CD8-positive, alpha-beta memory T cell (primary cell): ENCODE measurements at regions not wholly inside any gene's neighbourhood (a gene's known extent, or its start where the extent isn't known, plus 50 kb on each side); places are given as distances from the start of the nearest gene placed in this dataset.
"Not testable (repeated sequence)": the region's sequence is repeated elsewhere in the genome, so short reads cannot be mapped to it uniquely, and the experiment has no call there.

ENCODE experiments used
- CTCF ChIA-PET: fragments of 350-600 bp; sonication (Branson Sonifier 250); formaldehyde crosslinking; loops from one replicate; lab custom pipeline; 2021; ENCODE audit warnings: antibody characterized with exemption; lab: Charles Lee
- POLR2A ChIA-PET: fragments of 350-600 bp; sonication (Branson Sonifier 250); formaldehyde crosslinking; loops from one replicate; lab custom pipeline; 2021; ENCODE audit warnings: antibody characterized with exemption; lab: Charles Lee
- DNase-seq, 5 donors: peaks; one replicate each; pipeline versions ENCODE4 v3.0.0 to v3.0.0-alpha.2; 2020 to 2022; ENCODE audit warnings: mixed read lengths in 1 of 5
- H3K27ac ChIP-seq: one replicate; pipeline ENCODE4 v1.7.0; 2013; ENCODE audit warnings: low read depth, mild to moderate bottlenecking, low read length, moderate library complexity
- H3K27me3 ChIP-seq: 2 replicates; pipeline ENCODE4 v1.7.0; 2013; ENCODE audit warnings: low read length, mild to moderate bottlenecking; ENCODE audit not compliant: insufficient read depth, poor library complexity, severe bottlenecking
- H3K36me3 ChIP-seq: 2 replicates; pipeline ENCODE4 v1.7.0; 2013; ENCODE audit warnings: mild to moderate bottlenecking, low read length, moderate library complexity; ENCODE audit not compliant: insufficient read depth
- H3K4me1 ChIP-seq: 2 replicates; pipeline ENCODE4 v1.7.0; 2013; ENCODE audit warnings: mild to moderate bottlenecking, low read length, moderate library complexity; ENCODE audit not compliant: insufficient read depth
- H3K4me3 ChIP-seq: 2 replicates; pipeline ENCODE4 v1.7.0; 2013; ENCODE audit warnings: mild to moderate bottlenecking, low read length
- H3K9me3 ChIP-seq: 2 replicates; pipeline ENCODE4 v1.7.0; 2013; ENCODE audit warnings: mild to moderate bottlenecking, low read length
- H3K27ac Mint-ChIP-seq, 8 donors: one replicate each; pipeline ENCODE4 v1.8.0; 2020 to 2021; ENCODE audit warnings: mixed read lengths in 8 of 8, mild to moderate bottlenecking in 6 of 8, inconsistent platforms in 3 of 8, moderate library complexity in 3 of 8
- H3K27me3 Mint-ChIP-seq, 2 donors: one replicate each; pipeline ENCODE4 v1.8.0; 2020 to 2021; ENCODE audit warnings: mixed read lengths in 2 of 2, mild to moderate bottlenecking in 1 of 2, moderate library complexity in 1 of 2
- H3K36me3 Mint-ChIP-seq, 3 donors: one replicate each; pipeline ENCODE4 v1.8.0; 2020 to 2021; ENCODE audit warnings: mixed read lengths in 3 of 3, inconsistent platforms in 1 of 3, mild to moderate bottlenecking in 1 of 3
- H3K4me1 Mint-ChIP-seq, 3 donors: one replicate each; pipeline ENCODE4 v1.8.0; 2020 to 2021; ENCODE audit warnings: mixed read lengths in 3 of 3, inconsistent platforms in 1 of 3, mild to moderate bottlenecking in 1 of 3
- H3K4me3 Mint-ChIP-seq, 7 donors: one replicate each; pipeline ENCODE4 v1.8.0; 2020 to 2021; ENCODE audit warnings: mixed read lengths in 7 of 7, mild to moderate bottlenecking in 6 of 7, moderate library complexity in 4 of 7, inconsistent platforms in 2 of 7
- H3K9me3 Mint-ChIP-seq, 5 donors: one replicate each; pipeline ENCODE4 v1.8.0; 2020 to 2022; ENCODE audit warnings: mixed read lengths in 5 of 5, mild to moderate bottlenecking in 3 of 5, moderate library complexity in 2 of 5, inconsistent platforms in 1 of 5

- peaks cover 0 to 7% (median 3%) of the 10 kb centered on the region in 5 donors for H3K9me3 Mint-ChIP-seq
These were observed 63.5 kb downstream of the SPATA31D1 start for GRCh38 chr9:82052081-82052480.

DNA sequence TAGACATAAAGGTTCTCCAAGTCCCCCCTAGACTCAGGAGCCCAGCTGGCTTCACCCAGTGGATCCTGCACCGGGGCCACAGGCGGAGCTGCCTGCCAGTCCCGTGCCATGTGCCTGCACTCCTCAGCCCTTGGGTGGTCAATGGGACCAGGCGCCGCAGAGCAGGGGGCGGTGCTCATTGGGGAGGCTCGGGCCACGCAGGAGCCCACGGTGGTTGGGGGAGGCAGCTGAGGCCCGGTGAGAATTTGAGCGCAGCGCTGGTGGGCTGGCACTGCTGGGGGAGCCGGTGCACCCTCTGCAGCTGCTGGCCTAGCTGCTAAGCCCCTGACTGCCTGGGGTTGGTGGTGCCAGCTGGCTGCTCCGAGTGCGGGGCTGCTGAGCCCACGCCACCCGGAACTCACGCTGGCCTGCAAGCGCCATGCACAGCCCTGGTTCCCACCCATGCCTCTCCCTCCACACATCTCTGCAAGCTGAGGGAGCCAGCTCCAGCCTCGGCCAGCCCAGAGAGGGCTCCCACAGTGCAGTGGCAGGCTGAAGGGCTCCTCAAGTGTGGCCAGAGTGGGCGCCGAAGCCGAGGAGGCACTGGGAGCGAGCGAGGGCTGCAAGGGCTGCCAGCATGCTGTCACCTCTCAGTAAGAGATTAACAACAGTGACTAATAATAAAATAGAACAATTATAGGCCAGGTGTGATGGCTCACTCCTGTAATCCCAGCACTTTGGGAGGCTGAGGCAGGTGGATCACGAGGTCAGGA lies 65.9 kb downstream of the SPATA31D1 start:
- DNase-seq: no peak
- H3K4me1 Mint-ChIP-seq: peaks cover 0 to 1% (median 0%) of the 10 kb centered on the region in 3 donors
- no peak overlapping the region for H3K4me3 Mint-ChIP-seq
- Histone ChIP-seq H3K4me1 (no peaks in the 10 kb centered on the region), H3K27ac (no peak overlapping the region), H3K9me3 (no peaks in the 10 kb centered on the region), H3K27me3 (no peaks in the 10 kb centered on the region), H3K36me3 (no peaks in the 10 kb centered on the region), H3K4me3 (no peak overlapping the region)
- H3K36me3 Mint-ChIP-seq: no peaks in the 10 kb centered on the region
- H3K9me3 Mint-ChIP-seq: peaks cover 0 to 7% (median 2%) of the 10 kb centered on the region in 5 donors
- CTCF ChIA-PET: no interaction called here
- POLR2A ChIA-PET: no interaction called here
- H3K27ac Mint-ChIP-seq: no peak overlapping the region
- peaks cover 0 to 1% of the 10 kb centered on the region in 2 donors for H3K27me3 Mint-ChIP-seq

More at GRCh38 chr9:82052081-82052480, 63.5 kb downstream of the SPATA31D1 start:
- Mint-ChIP-seq H3K4me1 (no peaks in the 10 kb centered on the region), H3K27me3 (peaks cover 0 to 1% of the 10 kb centered on the region in 2 donors), H3K36me3 (no peaks in the 10 kb centered on the region), H3K4me3 (no peak overlapping the region), H3K27ac (no peak overlapping the region)
- H3K9me3 ChIP-seq: no peaks in the 10 kb centered on the region
- H3K36me3 ChIP-seq: no peaks in the 10 kb centered on the region
- no peak overlapping the region for H3K4me3 ChIP-seq
- CTCF ChIA-PET: no interaction called here
- H3K27me3 ChIP-seq: no peaks in the 10 kb centered on the region
- H3K4me1 ChIP-seq: no peaks in the 10 kb centered on the region
- no peak overlapping the region for H3K27ac ChIP-seq
- DNase-seq: no peak
- POLR2A ChIA-PET: no interaction called here

GRCh38 chr9:82057805-82058204 lies 69.2 kb downstream of the SPATA31D1 start:
- Histone ChIP-seq H3K4me1 (no peaks in the 10 kb centered on the region), H3K36me3 (no peaks in the 10 kb centered on the region), H3K9me3 (no peaks in the 10 kb centered on the region), H3K27me3 (no peaks in the 10 kb centered on the region), H3K27ac (no peak overlapping the region), H3K4me3 (no peak overlapping the region)
- ChIA-PET CTCF (no interaction called here), POLR2A (no interaction called here)
- H3K4me3 Mint-ChIP-seq: no peak overlapping the region
- no peaks in the 10 kb centered on the region for H3K36me3 Mint-ChIP-seq
- H3K4me1 Mint-ChIP-seq: peaks cover 0 to 1% (median 0%) of the 10 kb centered on the region in 3 donors
- H3K27ac Mint-ChIP-seq: peak overlapping the region in 2 of 8 donors; percentile 42 to 43
- peaks cover 2 to 6% (median 4%) of the 10 kb centered on the region in 5 donors for H3K9me3 Mint-ChIP-seq
- H3K27me3 Mint-ChIP-seq: no peaks in the 10 kb centered on the region
- DNase-seq: no peak

DNA sequence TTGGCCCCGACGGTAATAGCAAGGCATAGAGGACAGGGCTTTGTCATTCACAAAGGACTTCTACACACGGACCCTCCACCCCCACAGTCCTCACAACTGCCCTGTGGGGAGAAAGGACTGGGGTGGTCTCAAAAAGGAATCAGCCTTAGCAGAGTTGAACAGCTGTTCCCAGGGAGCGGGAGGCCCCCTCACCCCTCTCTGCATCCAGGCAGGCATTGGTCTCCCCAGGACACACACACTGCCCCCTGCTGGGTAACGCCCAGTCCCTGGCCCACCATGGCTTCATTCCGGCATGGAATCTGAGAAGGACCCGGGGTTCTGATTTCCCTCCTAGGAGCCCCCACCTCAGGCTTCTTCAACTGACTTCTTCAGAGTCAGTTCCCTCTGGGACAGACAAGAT lies 73.2 kb downstream of the SPATA31D1 start:
- CTCF ChIA-PET, H3K27ac Mint-ChIP-seq: not testable (repeated sequence)

GRCh38 chr9:82062245-82062644 lies 73.7 kb downstream of the SPATA31D1 start:
- Histone ChIP-seq H3K36me3 (no peaks in the 10 kb centered on the region), H3K9me3 (no peaks in the 10 kb centered on the region), H3K4me3 (no peak overlapping the region), H3K4me1 (no peaks in the 10 kb centered on the region), H3K27me3 (no peaks in the 10 kb centered on the region), H3K27ac (no peak overlapping the region)
- H3K4me3 Mint-ChIP-seq: no peak overlapping the region
- DNase-seq: no peak
- ChIA-PET POLR2A (no interaction called here), CTCF (no interaction called here)
- H3K4me1 Mint-ChIP-seq: peaks cover 0 to 1% (median 0%) of the 10 kb centered on the region in 3 donors
- peaks cover 2 to 11% (median 5%) of the 10 kb centered on the region in 5 donors for H3K9me3 Mint-ChIP-seq
- no peaks in the 10 kb centered on the region for H3K27me3 Mint-ChIP-seq
- H3K36me3 Mint-ChIP-seq: no peaks in the 10 kb centered on the region
- H3K27ac Mint-ChIP-seq: peak overlapping the region in 1 of 8 donors; percentile 29

More for the DNA sequence above, 73.2 kb downstream of the SPATA31D1 start:
- H3K9me3 ChIP-seq, H3K4me3 ChIP-seq, H3K36me3 ChIP-seq, H3K4me1 Mint-ChIP-seq, H3K4me3 Mint-ChIP-seq, POLR2A ChIA-PET, H3K27ac ChIP-seq, H3K4me1 ChIP-seq, DNase-seq, H3K36me3 Mint-ChIP-seq, H3K27me3 ChIP-seq, H3K27me3 Mint-ChIP-seq: not testable (repeated sequence)
- peaks cover 2 to 11% (median 5%) of the 10 kb centered on the region in 5 donors for H3K9me3 Mint-ChIP-seq

GRCh38 chr9:82073551-82074543 lies 85.3 kb downstream of the SPATA31D1 start:
- no peaks in the 10 kb centered on the region for H3K36me3 Mint-ChIP-seq
- no peaks in the 10 kb centered on the region for H3K27me3 ChIP-seq
- no peak overlapping the region for H3K27ac ChIP-seq
- no peak overlapping the region for H3K4me3 ChIP-seq
- no peaks in the 10 kb centered on the region for H3K4me1 Mint-ChIP-seq
- no peaks in the 10 kb centered on the region for H3K27me3 Mint-ChIP-seq
- H3K36me3 ChIP-seq: no peaks in the 10 kb centered on the region
- ChIA-PET POLR2A (no interaction called here), CTCF (no interaction called here)
- no peaks in the 10 kb centered on the region for H3K9me3 ChIP-seq
- H3K4me3 Mint-ChIP-seq: no peak overlapping the region
- H3K4me1 ChIP-seq: no peaks in the 10 kb centered on the region
- H3K9me3 Mint-ChIP-seq: peaks cover 0 to 13% (median 3%) of the 10 kb centered on the region in 5 donors
- no peak for DNase-seq
- no peak overlapping the region for H3K27ac Mint-ChIP-seq

GRCh38 chr9:82080265-82080664 lies 91.7 kb downstream of the SPATA31D1 start:
- no peaks in the 10 kb centered on the region for H3K36me3 Mint-ChIP-seq
- ChIA-PET POLR2A (no interaction called here), CTCF (no interaction called here)
- Histone ChIP-seq H3K27ac (no peak overlapping the region), H3K9me3 (no peaks in the 10 kb centered on the region), H3K4me1 (no peaks in the 10 kb centered on the region), H3K4me3 (no peak overlapping the region), H3K27me3 (no peaks in the 10 kb centered on the region), H3K36me3 (no peaks in the 10 kb centered on the region)
- peak overlapping the region in 1 of 8 donors; percentile 34 for H3K27ac Mint-ChIP-seq
- no peak for DNase-seq
- H3K4me3 Mint-ChIP-seq: no peak overlapping the region
- peaks cover 0 to 8% (median 3%) of the 10 kb centered on the region in 5 donors for H3K9me3 Mint-ChIP-seq
- H3K4me1 Mint-ChIP-seq: no peaks in the 10 kb centered on the region
- H3K27me3 Mint-ChIP-seq: no peaks in the 10 kb centered on the region

DNA sequence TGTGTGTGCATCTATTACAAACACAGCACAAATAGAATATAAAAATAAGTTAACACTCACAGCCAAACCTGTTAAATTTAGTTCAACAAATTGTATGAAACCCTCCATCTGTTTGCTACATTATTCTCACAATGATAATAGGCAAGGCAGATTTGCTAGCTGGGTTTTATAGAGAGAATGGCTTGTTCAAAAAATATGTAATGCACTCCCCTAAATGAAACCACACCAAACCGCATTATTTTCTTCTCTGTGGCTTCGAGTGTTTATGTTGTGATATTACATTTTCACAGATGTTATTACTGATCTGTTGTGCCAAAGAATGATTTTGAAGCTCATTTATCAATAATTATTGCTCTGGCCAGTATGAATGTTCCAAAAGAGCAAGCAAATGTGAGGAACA lies 92.9 kb downstream of the SPATA31D1 start:
- POLR2A ChIA-PET: no interaction called here
- no peaks in the 10 kb centered on the region for H3K4me1 ChIP-seq
- H3K4me1 Mint-ChIP-seq: no peaks in the 10 kb centered on the region
- H3K27ac Mint-ChIP-seq: no peak overlapping the region
- no peaks in the 10 kb centered on the region for H3K36me3 ChIP-seq
- no peak overlapping the region for H3K4me3 ChIP-seq
- H3K4me3 Mint-ChIP-seq: no peak overlapping the region
- peaks cover 0 to 1% (median 0%) of the 10 kb centered on the region in 3 donors for H3K36me3 Mint-ChIP-seq
- H3K9me3 Mint-ChIP-seq: peaks cover 0 to 11% (median 3%) of the 10 kb centered on the region in 5 donors
- CTCF ChIA-PET: no interaction called here
- no peak for DNase-seq
- H3K27me3 Mint-ChIP-seq: no peaks in the 10 kb centered on the region
- H3K27me3 ChIP-seq: no peaks in the 10 kb centered on the region
- H3K27ac ChIP-seq: no peak overlapping the region
- no peaks in the 10 kb centered on the region for H3K9me3 ChIP-seq
